ENCODE measurements at regions not wholly inside any gene's neighbourhood (a gene's known extent, or its start where the extent isn't known, plus 50 kb on each side); places are given as distances from the start of the nearest gene placed in this dataset.

DNA sequence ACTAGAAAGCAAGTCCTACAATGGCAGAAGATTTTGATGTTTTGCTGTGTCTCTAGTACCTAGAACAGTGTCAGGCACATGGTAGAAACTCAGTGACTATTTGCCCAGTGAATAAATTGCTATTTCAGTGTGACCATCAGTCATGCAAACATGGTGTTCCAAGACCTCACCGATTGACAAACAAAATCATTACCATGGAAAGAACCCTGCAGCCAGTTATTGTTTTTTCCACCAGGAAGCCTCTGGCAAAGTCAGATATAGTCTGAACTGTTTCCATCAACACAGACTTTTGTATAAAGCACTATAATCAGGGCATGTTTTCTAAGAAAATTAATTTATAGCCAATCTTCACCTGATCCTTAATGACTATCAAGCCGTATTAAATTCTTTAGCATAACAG, 97.3 kb upstream of the RASSF8 start:
- POLR2A ChIA-PET: no interaction called here
- no peak for DNase-seq (ENCODE audit: low read depth, low spot score)
- Histone ChIP-seq H3K27ac (ENCODE audit: low read depth, low read length) (no peak overlapping the region), H3K27me3 (ENCODE audit: control insufficient read depth, insufficient read depth, low read length) (no peaks in the 10 kb centered on the region), H3K4me3 (ENCODE audit: low read depth, low read length) (no peak overlapping the region), H3K9me3 (ENCODE audit: control insufficient read depth, insufficient read depth, low read length) (no peaks in the 10 kb centered on the region)
- CTCF ChIA-PET: no interaction called here
- no peak for TF ChIP-seq CTCF (IDR thresholded peaks at IDR 0.05; ENCODE audit: low read depth, low read length)

- H3K27ac ChIP-seq (ENCODE audit: low read depth, low read length): no peak overlapping the region
- CTCF ChIA-PET: interaction anchor here (0.8 kb wide), 1 partner anchor 428 kb away, joined by 3 read pairs; no protein-coding TSS in a partner anchor
- TF ChIP-seq CTCF (IDR thresholded peaks at IDR 0.05; ENCODE audit: low read depth, low read length): no peak
- H3K4me3 ChIP-seq (ENCODE audit: low read depth, low read length): no peak overlapping the region
- no peak for DNase-seq (ENCODE audit: low read depth, low spot score)
- no peaks in the 10 kb centered on the region for H3K27me3 ChIP-seq (ENCODE audit: control insufficient read depth, insufficient read depth, low read length)
- POLR2A ChIA-PET: no interaction called here
- peaks cover 3% of the 10 kb centered on the region; the same call in 1 of the 2 replicates for H3K9me3 ChIP-seq (ENCODE audit: control insufficient read depth, insufficient read depth, low read length)
Measured at GRCh38 chr12:25864306-25865276, 93.9 kb upstream of the RASSF8 start.

- Histone ChIP-seq H3K9me3 (ENCODE audit: control insufficient read depth, insufficient read depth, low read length) (peaks cover 3% of the 10 kb centered on the region), H3K27ac (ENCODE audit: low read depth, low read length) (no peak overlapping the region), H3K4me3 (ENCODE audit: low read depth, low read length) (no peak overlapping the region), H3K27me3 (ENCODE audit: control insufficient read depth, insufficient read depth, low read length) (no peaks in the 10 kb centered on the region)
- TF ChIP-seq CTCF (IDR thresholded peaks at IDR 0.05; ENCODE audit: low read depth, low read length): no peak
- ChIA-PET CTCF (interaction anchor here (0.6 kb wide), 1 partner anchor 372 kb away, joined by 3 read pairs; no protein-coding TSS in a partner anchor), POLR2A (no interaction called here)
- DNase-seq (ENCODE audit: low read depth, low spot score): no peak
Measured at GRCh38 chr12:25866586-25867378, 91.7 kb upstream of the RASSF8 start.

- POLR2A ChIA-PET: no interaction called here
- Histone ChIP-seq H3K9me3 (ENCODE audit: control insufficient read depth, insufficient read depth, low read length) (peaks cover 3% of the 10 kb centered on the region), H3K4me3 (ENCODE audit: low read depth, low read length) (no peak overlapping the region), H3K27ac (ENCODE audit: low read depth, low read length) (no peak overlapping the region), H3K27me3 (ENCODE audit: control insufficient read depth, insufficient read depth, low read length) (no peaks in the 10 kb centered on the region)
- no peak for DNase-seq (ENCODE audit: low read depth, low spot score)
- CTCF ChIA-PET: no interaction called here
- TF ChIP-seq CTCF (IDR thresholded peaks at IDR 0.05; ENCODE audit: low read depth, low read length): no peak
Measured at GRCh38 chr12:25868193-25868592, 90.3 kb upstream of the RASSF8 start.

- Histone ChIP-seq H3K9me3 (ENCODE audit: control insufficient read depth, insufficient read depth, low read length) (peaks cover 3% of the 10 kb centered on the region), H3K4me3 (ENCODE audit: low read depth, low read length) (no peak overlapping the region), H3K27me3 (ENCODE audit: control insufficient read depth, insufficient read depth, low read length) (no peaks in the 10 kb centered on the region), H3K27ac (ENCODE audit: low read depth, low read length) (no peak overlapping the region)
- no peak for TF ChIP-seq CTCF (IDR thresholded peaks at IDR 0.05; ENCODE audit: low read depth, low read length)
- no peak for DNase-seq (ENCODE audit: low read depth, low spot score)
- POLR2A ChIA-PET: no interaction called here
- CTCF ChIA-PET: no interaction called here
Measured at GRCh38 chr12:25872137-25872536, 86.3 kb upstream of the RASSF8 start.

Data from AG04450 (cell line).